ENCODE measurements at regions not wholly inside any gene's neighbourhood (a gene's known extent, or its start where the extent isn't known, plus 50 kb on each side); places are given as distances from the start of the nearest gene placed in this dataset.

DNA sequence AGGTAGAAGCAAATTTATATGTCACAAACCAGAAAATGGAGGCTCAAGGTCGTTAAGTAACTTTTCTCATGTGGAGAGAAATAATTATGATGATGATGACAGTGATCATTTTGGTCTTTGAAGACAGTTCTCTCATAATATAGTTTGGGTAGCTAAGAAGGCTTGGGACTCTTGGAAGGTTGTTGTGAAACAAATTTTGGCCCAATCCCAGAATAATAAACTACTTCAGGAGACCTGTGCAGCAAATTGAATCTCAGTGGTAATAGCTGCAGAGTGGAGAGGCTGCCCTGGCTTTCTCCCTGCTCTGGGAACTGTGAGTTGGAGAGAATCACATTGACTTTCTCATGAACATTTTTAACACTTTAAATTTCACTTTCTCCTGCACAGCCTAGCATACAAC is 217.2 kb upstream of the BOD1L1 start:
- DNase-seq (ENCODE audit: low read depth), result no peak

DNA sequence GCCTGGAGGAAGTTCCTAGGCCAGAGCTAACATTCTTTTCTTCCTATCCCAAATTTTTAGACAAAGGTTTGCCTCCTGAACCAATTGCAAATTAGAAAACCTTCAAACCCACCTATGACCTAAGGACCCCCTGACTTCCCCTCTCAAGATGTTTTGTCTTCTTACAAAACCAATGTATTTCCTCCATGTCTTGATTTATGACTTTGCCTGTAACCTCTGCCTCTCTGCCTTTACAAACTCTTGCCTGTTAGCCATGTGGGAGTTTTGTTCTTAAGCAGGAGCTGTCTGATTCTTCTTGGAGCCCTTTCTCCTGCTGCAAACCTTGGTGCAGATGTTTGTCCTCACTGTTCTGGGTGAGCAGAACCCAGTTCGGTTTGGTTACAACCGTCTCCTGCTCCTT is 222.3 kb upstream of the BOD1L1 start:
- DNase-seq (ENCODE audit: low read depth), result no peak

GRCh38 chr4:13851085-13851940 is 223.8 kb upstream of the BOD1L1 start:
- DNase-seq (ENCODE audit: low read depth), result no peak

- DNase-seq (ENCODE audit: low read depth), result no peak
Observed at GRCh38 chr4:13852411-13852810, 224.9 kb upstream of the BOD1L1 start.

- DNase-seq (ENCODE audit: low read depth), result no peak
Observed at GRCh38 chr4:13856387-13856786, 228.9 kb upstream of the BOD1L1 start.

DNA sequence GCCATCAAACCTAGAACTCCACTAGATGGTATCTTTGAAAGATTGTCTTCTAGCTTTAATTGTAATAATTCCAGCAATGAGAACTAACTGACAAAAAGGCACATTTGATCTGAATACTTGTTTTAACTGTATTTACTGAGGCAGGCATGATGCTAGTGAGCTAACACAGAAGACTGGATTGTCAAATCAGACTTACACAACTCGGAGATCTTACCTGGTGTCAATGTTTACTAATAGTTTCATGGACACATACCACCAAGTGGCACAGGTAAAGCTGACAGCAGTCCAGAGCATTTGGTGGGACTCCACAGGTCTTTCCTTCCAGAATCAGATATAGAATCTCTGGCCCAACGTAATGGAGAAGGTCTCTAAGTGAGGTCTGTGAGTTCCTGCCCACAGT is 229.9 kb upstream of the BOD1L1 start:
- no peak for DNase-seq (ENCODE audit: low read depth)

DNA sequence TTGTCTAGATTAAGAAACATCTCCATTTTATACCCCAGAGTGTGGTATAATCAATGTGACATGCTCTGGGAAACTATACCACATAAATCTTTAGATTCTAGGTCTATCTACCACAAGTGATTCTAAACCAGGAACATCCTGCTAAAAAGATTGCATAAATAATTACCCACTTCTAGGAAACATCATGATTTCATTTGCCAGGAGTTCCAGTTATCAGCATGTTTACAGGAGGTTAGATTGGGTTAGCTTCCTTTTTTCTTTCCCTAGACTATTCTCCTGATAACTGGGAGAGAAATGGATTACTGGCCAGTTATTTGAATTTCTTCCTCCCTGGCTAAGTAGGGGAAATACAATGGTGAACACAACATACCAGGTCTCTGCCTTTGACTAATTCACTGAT is 230.3 kb upstream of the BOD1L1 start:
- no peak for DNase-seq (ENCODE audit: low read depth)

DNA sequence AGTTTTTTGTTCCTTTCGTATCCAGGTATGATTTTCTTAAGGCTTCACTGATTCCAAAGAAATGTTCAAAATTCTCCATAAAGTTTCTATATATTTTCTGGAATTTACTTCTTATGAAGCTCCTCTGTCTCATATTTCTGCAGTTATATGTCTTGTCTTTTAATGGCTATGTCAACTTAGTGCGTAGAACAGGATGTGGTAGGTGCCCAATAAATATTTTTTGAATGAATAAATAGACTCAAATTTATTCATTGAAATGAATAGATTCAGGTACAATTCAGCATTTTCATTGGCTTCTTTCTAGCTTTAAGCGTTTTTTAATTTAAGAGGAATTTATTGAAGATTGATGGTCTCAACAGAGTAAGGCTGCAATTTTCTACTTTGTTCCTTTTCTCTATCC is 231.9 kb upstream of the BOD1L1 start:
- DNase-seq (ENCODE audit: low read depth), result no peak

DNA sequence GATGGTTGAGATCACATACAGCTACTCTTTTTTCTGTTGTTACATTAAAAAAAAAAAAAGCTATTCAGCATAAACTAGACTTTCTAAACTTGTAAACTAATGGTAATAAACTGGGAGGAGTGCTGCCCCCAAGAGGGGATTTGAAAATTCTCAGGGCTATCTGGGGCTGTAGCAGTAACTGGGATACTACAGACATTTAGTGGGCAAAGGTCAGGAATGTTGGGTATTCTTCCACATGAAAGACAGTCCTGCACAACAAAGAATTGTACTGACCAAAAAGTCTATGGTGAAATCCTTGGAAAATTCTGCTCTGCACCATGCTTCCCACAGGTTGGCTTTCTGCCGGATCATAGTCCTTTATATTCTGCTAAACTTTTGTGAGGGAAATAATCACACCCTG is 232.6 kb upstream of the BOD1L1 start:
- DNase-seq (ENCODE audit: low read depth), result no peak

DNA sequence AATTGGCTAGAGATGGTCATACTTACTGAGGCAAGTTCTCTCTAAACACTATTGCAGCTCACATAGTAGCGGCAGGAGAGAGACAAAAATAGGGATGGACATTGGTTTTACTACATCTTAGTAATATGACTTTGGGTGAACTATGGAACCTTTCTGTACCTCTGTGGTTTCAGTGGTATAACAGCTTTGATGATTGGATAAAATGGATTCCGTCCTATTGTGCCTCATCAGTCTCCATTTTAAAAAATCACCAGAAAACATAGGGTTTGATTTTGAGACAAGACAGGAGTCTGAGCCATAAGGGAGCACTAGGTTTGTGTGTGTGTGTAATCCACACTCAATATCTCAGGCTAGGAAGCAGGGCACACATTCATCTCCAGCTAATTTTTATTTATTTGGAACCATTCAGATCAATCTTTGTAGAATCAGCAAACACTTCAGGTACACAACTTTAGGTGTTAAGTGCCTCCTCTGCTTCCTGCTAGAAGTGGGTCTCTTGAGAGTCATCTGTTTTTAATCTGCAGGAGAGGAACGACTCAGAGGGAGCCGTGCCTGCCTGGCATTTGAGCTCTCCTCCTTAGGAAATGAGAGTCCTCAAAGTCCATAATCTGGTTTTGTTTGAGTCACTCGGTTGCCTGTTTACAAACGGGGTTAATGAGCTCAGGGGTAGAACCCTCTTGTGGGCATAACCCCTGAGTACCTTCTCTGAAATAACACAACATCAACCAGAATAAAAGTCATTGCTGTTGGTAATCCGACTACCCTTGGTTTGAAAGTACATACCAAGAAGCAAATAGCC is 238.5 kb upstream of the BOD1L1 start:
- DNase-seq (ENCODE audit: low read depth), result no peak

DNA sequence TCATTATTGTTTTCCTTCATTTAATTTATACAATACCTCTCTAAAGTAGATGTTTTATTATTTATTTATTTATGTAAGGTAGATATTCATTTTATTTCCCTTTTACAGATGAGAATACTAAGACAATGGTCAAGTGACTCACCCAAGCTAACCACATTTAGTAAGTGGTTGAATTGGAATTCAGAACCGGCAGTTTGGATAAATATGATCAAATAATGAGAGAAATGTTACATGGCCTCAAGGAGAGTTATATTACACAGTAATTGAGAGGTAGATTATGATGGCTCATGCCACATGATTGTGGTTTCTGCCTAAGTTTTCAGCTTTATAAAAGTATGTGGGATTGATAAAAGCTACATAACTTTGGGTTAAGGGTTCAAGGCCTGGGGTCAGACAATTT is 239.4 kb upstream of the BOD1L1 start:
- no peak for DNase-seq (ENCODE audit: low read depth)

- DNase-seq (ENCODE audit: low read depth), result no peak
Observed at GRCh38 chr4:13872155-13872554, 244.6 kb upstream of the BOD1L1 start.

DNA sequence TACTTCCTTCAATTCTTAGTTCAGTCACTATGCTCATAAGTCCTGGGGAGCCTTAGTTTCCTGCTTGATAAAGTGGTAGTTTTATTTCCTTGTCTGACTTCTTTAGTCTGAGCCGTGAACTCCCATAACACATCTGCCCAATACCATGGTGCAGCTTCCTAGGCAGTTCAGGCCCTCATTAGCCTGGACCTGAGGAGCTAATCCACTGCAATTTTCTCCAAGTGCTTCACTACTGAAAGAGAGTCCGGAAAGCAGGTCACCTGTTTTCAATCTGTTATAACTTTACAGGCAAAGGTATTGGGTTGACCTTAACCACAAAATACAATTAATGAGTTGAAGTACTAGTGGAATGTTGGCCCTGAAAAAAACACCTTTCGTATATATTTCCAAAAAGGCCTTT is 245.4 kb upstream of the BOD1L1 start:
- no peak for DNase-seq (ENCODE audit: low read depth)

- DNase-seq (ENCODE audit: low read depth), result no peak
Observed at GRCh38 chr4:13875181-13875580, 247.7 kb upstream of the BOD1L1 start.

- no peak for DNase-seq (ENCODE audit: low read depth)
Observed at GRCh38 chr4:13876131-13876530, 248.6 kb upstream of the BOD1L1 start.

DNA sequence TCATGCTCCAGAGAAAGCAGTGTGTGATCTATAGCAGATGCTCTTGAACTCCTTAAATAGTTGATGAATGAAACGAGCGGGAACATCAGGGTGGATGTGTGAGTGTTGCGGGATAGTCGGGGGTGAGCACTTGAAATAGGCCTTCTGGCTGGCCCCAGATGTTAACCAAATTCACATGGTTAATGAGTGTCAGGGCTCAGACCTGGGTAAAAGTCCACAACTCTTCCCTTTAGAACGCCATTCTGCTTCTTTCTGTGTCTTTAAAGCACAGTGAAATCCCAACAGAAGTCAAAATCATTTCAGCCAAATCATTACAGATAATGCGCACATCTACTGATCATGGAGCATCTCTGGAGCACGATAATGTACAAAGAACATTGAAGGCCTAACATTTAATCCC is 249.4 kb upstream of the BOD1L1 start:
- DNase-seq (ENCODE audit: low read depth), result no peak

GRCh38 chr4:13877626-13878025 is 250.1 kb upstream of the BOD1L1 start:
- DNase-seq (ENCODE audit: low read depth), result no peak

- DNase-seq (ENCODE audit: low read depth), result no peak
Observed at GRCh38 chr4:13881892-13882291, 254.4 kb upstream of the BOD1L1 start.

GRCh38 chr4:13887010-13887409 is 259.5 kb upstream of the BOD1L1 start:
- no peak for DNase-seq (ENCODE audit: low read depth)

GRCh38 chr4:13888112-13888511 is 260.6 kb upstream of the BOD1L1 start:
- DNase-seq (ENCODE audit: low read depth), result no peak

GRCh38 chr4:13891544-13891939 is 264.0 kb upstream of the BOD1L1 start:
- no peak for DNase-seq (ENCODE audit: low read depth)

DNA sequence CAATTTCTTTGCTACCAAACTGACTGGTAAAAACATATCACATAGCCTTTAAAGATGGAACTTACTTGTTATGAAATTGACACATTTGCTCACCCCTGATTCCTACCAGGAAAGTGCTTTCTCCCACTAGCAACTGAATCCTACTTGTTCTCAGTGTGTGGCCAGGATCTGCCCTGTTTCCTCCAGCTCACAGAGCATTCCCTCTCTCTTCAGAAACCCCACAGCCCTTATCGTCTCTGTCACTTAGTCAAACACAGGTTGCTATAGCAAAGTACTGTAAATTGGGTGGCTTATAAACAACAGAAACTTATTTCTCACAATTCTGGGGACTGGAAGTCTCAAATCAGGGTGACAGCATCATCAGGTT is 265.2 kb upstream of the BOD1L1 start:
- DNase-seq (ENCODE audit: low read depth), result no peak

DNA sequence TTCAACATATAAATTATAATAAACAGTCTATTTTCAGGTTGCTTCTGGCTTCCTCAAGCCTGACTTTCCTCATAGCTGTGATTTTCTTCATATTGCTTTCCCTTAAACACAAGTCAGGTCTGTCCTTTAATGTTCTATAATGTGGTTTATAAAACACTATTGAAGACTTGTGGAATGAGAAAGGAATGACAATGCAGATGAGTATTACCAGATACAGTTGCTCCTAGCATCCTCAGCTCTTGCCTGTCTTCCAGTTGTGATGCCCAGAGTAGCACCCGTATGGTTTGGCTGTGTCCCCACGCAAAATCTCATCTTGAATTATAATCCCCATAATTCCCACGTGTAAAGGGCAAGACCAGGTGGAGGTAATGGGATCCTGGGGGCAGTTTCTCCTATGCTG is 265.7 kb upstream of the BOD1L1 start:
- no peak for DNase-seq (ENCODE audit: low read depth)

GRCh38 chr4:13893987-13894386 is 266.5 kb upstream of the BOD1L1 start:
- no peak for DNase-seq (ENCODE audit: low read depth)
